Gastroesophageal sphincter (tissue), 4 donors: ENCODE measurements at regions not wholly inside any gene's neighbourhood (a gene's known extent, or its start where the extent isn't known, plus 50 kb on each side); places are given as distances from the start of the nearest gene placed in this dataset.

ENCODE experiments used
- ATAC-seq: fragments of 150-250 bp; one replicate; pipeline ENCODE4 v1.9.1; 2016; ENCODE audit warnings: mild to moderate bottlenecking, moderate library complexity
- H3K27ac ChIP-seq, 4 donors: fragments of 200-600 bp; sonication (generic) in 3 of 4; 1 replicate in 3 of 4; 2 replicates in 1 of 4; pipeline ENCODE4 v1.5.1; 2016 to 2019
- H3K27me3 ChIP-seq: fragments of 200-600 bp; sonication (generic); one replicate; pipeline ENCODE4 v1.5.1; 2019
- H3K36me3 ChIP-seq, 2 donors: fragments of 200-600 bp; sonication (generic); one replicate each; pipeline ENCODE4 v1.5.1; 2019; ENCODE audit warnings: control low read depth in 1 of 2
- H3K4me1 ChIP-seq, 3 donors: fragments of 200-600 bp; sonication (generic); 1 replicate in 2 of 3; 2 replicates in 1 of 3; pipeline ENCODE4 v1.5.1; 2016 to 2019; ENCODE audit warnings: control low read depth in 2 of 3
- H3K4me3 ChIP-seq, 2 donors: fragments of 200-600 bp; sonication (generic); one replicate each; pipeline ENCODE4 v1.5.1; 2019; ENCODE audit warnings: mild to moderate bottlenecking in 1 of 2, moderate library complexity in 1 of 2
- H3K9me3 ChIP-seq, 3 donors: fragments of 200-600 bp; sonication (generic); one replicate each; pipeline ENCODE4 v1.5.1; 2017 to 2019; ENCODE audit warnings: control low read depth in 2 of 3
- EP300 ChIP-seq: sonication (generic); formaldehyde crosslinking; IDR thresholded peaks from one replicate; pipeline ENCODE4 v1.6.1; 2017; ENCODE audit warnings: antibody characterized with exemption, mild to moderate bottlenecking
- POLR2A ChIP-seq, 2 donors: fragments of 450-650 bp; IDR thresholded peaks; one replicate each; pipeline ENCODE4 v1.6.1; 2017; ENCODE audit warnings: antibody characterized with exemption in 2 of 2, mild to moderate bottlenecking in 2 of 2, moderate library complexity in 1 of 2
- POLR2AphosphoS5 ChIP-seq: sonication (generic); formaldehyde crosslinking; IDR thresholded peaks from one replicate; pipeline ENCODE4 v1.6.1; 2017; ENCODE audit warnings: antibody characterized with exemption
- WGBS, 2 donors: methylation state at CpG; one replicate each; pipeline ENCODE4 v1.1.5; 2018; ENCODE audit warnings: low coverage in 1 of 2; 5-methylcytosine and 5-hydroxymethylcytosine counted together
- TF ChIP-seq, protein P1 (sequence below), 4 experiments: fragments of 200-600 bp in 2 of 4; fragments of 450-650 bp in 2 of 4; sonication (generic) in 1 of 4; IDR thresholded peaks; one replicate each; pipeline ENCODE4 v1.5.1; 2017 to 2019; ENCODE audit warnings: antibody characterized with exemption in 4 of 4, mild to moderate bottlenecking in 2 of 4, moderate library complexity in 2 of 4

DNA sequence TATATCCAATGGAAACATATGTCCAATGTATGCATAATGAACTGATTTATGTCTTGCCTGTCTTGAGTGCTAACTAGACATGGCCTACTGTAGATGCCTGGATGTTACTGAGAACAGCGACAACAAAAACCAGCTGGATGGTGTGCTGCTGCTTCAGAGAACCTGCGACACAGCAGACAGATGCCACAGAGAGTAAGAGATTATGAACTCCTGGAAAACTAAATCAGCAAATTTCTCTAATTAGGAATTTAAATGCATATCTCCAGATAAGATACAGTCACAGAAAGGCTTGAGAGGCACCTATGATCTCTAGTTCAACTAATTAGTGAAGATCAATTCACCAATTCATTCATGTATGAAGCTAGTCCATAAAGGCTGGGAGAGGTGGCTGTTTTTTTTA, 1508.0 kb upstream of the TENM4 start:
- H3K27me3 ChIP-seq: no peaks in the 10 kb centered on the region
- ATAC-seq: no peak
- no peak overlapping the region for H3K4me3 ChIP-seq
- no peak overlapping the region for H3K27ac ChIP-seq
- TF ChIP-seq, protein P1, sequence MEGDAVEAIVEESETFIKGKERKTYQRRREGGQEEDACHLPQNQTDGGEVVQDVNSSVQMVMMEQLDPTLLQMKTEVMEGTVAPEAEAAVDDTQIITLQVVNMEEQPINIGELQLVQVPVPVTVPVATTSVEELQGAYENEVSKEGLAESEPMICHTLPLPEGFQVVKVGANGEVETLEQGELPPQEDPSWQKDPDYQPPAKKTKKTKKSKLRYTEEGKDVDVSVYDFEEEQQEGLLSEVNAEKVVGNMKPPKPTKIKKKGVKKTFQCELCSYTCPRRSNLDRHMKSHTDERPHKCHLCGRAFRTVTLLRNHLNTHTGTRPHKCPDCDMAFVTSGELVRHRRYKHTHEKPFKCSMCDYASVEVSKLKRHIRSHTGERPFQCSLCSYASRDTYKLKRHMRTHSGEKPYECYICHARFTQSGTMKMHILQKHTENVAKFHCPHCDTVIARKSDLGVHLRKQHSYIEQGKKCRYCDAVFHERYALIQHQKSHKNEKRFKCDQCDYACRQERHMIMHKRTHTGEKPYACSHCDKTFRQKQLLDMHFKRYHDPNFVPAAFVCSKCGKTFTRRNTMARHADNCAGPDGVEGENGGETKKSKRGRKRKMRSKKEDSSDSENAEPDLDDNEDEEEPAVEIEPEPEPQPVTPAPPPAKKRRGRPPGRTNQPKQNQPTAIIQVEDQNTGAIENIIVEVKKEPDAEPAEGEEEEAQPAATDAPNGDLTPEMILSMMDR (IDR thresholded peaks at IDR 0.05): no peak
- TF ChIP-seq POLR2A (IDR thresholded peaks at IDR 0.05) (no peak), EP300 (no peak), POLR2AphosphoS5 (no peak)
- 89 to 94% methylated on average over 2 of the region's 2 CpGs for WGBS, 2 donors
- H3K4me1 ChIP-seq: no peaks in the 10 kb centered on the region
- H3K9me3 ChIP-seq: peaks cover 0 to 8% (median 0%) of the 10 kb centered on the region in 3 donors
- H3K36me3 ChIP-seq: no peaks in the 10 kb centered on the region

DNA sequence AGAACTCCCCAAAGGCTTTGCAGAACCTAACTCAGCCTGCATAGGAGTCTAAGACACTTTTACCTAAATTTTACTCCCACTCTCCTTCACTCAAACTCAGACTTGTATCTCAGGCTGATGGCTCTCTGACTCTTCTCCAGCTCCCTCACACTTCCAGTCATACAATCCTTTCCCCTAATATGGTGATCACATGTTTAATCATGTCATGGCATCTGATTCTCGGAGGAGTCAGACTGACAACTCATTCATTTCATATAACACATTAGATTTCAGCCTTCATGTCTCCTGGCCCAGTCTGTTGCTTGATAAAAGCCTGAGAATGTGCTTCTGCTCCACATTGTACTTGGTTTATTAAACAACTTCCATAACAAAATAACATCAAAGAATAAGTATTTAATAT, 1503.9 kb upstream of the TENM4 start:
- no peaks in the 10 kb centered on the region for H3K36me3 ChIP-seq
- no peak overlapping the region for H3K27ac ChIP-seq
- no peaks in the 10 kb centered on the region for H3K27me3 ChIP-seq
- TF ChIP-seq POLR2AphosphoS5: no peak
- TF ChIP-seq POLR2A (IDR thresholded peaks at IDR 0.05): no peak
- TF ChIP-seq EP300: no peak
- TF ChIP-seq, protein P1 (IDR thresholded peaks at IDR 0.05): no peak
- no peaks in the 10 kb centered on the region for H3K4me1 ChIP-seq
- WGBS, 2 donors: 20 to 50% methylated on average over 1 of the region's 1 CpG
- no peak for ATAC-seq
- H3K4me3 ChIP-seq: no peak overlapping the region
- peaks cover 0 to 8% (median 0%) of the 10 kb centered on the region in 3 donors for H3K9me3 ChIP-seq

DNA sequence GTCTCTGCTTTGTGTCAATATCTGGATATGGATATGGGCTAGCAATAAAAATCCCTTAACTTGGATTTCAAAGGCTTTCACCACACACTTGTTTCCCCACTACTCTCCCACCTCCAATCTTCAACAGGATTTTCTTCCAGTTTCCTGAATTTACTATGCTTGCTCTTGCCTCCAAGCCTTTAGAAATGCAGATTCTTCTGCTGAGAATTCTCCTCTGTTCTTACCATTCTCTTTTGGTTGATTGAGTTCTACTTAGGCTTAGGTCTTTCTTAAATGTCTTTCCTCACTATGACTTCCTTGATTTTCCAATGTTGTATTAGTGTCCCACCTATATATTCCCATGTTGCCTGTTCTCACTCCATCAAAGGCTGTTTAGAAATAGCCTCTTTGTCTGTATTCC, 1502.4 kb upstream of the TENM4 start:
- Histone ChIP-seq H3K4me1 (no peaks in the 10 kb centered on the region), H3K9me3 (no peaks in the 10 kb centered on the region), H3K27me3 (no peaks in the 10 kb centered on the region), H3K4me3 (no peak overlapping the region), H3K36me3 (no peaks in the 10 kb centered on the region), H3K27ac (no peak overlapping the region)
- TF ChIP-seq EP300 (no peak), POLR2A (IDR thresholded peaks at IDR 0.05) (no peak), POLR2AphosphoS5 (no peak)
- TF ChIP-seq, protein P1 (IDR thresholded peaks at IDR 0.05): no peak
- ATAC-seq: no peak

DNA sequence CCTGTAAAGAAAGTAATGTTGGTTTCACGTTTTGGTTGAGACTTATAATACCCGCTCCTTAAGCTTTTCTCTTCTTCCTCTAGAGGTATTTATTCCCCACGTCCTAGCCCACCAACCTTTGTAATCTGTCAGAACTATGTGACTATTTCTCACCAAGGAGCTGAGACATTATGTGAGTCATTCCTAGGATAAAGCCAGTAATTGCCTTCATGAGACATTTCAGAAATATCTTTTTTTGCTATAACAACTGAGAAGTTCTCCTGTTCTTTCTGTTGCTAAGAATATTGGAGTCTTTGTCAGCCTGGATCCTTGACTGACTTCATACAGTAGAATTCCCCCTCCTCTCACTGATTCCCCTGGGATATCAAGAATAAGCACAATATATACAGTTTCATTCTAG, 1497.0 kb upstream of the TENM4 start:
- Histone ChIP-seq H3K36me3 (no peaks in the 10 kb centered on the region), H3K27ac (no peak overlapping the region), H3K27me3 (no peaks in the 10 kb centered on the region), H3K4me1 (no peaks in the 10 kb centered on the region), H3K4me3 (no peak overlapping the region), H3K9me3 (no peaks in the 10 kb centered on the region)
- 75 to 78% methylated on average over 1 to 3 of the region's 3 CpGs for WGBS, 2 donors
- ATAC-seq: no peak
- TF ChIP-seq, protein P1 (IDR thresholded peaks at IDR 0.05): no peak
- TF ChIP-seq POLR2AphosphoS5 (no peak), EP300 (no peak), POLR2A (IDR thresholded peaks at IDR 0.05) (no peak)

DNA sequence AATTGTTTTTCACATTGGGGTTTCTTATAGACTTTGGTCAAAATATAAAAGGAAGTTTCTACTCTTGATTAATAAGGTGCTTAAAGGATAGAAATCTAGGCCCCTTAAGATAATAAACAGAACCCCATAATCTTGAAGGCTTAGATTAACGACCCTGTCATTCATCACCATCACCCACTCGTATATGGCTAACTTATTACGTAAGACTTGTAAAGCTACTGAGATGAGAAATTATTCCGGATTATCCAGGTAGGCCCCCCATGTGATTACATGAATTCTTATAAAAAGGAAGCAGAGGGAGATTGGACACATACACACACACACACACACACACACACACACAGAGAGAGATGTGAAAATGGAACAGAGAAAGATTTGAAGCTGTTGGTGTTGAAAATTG, 1489.2 kb upstream of the TENM4 start:
- no peaks in the 10 kb centered on the region for H3K27me3 ChIP-seq
- no peaks in the 10 kb centered on the region for H3K9me3 ChIP-seq
- ATAC-seq: no peak
- WGBS, 2 donors: 65 to 72% methylated on average over 4 of the region's 4 CpGs
- no peak overlapping the region for H3K4me3 ChIP-seq
- no peaks in the 10 kb centered on the region for H3K36me3 ChIP-seq
- H3K4me1 ChIP-seq: no peaks in the 10 kb centered on the region
- no peak overlapping the region for H3K27ac ChIP-seq
- TF ChIP-seq POLR2AphosphoS5 (no peak), POLR2A (IDR thresholded peaks at IDR 0.05) (no peak), EP300 (no peak)
- TF ChIP-seq, protein P1 (IDR thresholded peaks at IDR 0.05): no peak
